ENCODE measurements at regions not wholly inside any gene's neighbourhood (a gene's known extent, or its start where the extent isn't known, plus 50 kb on each side); places are given as distances from the start of the nearest gene placed in this dataset.

DNA sequence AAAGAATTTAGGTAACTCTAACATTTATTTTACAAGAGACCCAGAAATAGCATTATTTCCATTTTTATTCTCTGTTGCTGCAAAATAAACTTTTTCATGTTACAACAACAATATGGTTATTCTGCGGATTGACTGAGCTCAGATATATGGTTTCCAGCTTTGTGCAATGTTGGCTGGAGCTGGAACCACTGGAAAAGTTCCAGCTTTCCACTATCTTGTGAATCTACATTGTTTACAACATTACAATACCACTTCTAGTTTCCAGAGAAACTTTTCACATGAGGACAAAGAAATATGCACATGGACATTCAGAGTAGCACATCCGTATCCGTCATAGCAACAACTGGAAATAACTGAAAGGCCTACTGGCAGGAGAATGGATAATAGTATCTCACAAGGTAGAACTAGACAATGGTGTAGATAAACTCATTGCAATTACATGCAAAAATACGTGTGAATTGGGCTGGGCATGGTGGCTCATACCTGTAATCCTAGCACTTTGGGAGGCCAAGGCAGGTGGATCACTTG, 436.1 kb upstream of the ADAMTS16 start:
- Mint-ChIP-seq H3K9me3 (no peaks in the 10 kb centered on the region), H3K27me3 (ENCODE audit: low read depth) (peaks cover 50% of the 10 kb centered on the region), H3K4me3 (no peak overlapping the region), H3K36me3 (no peaks in the 10 kb centered on the region), H3K27ac (no peak overlapping the region), H3K4me1 (peaks cover 28% of the 10 kb centered on the region)
- no peak for DNase-seq (ENCODE audit: low spot score in 2 of 2, unreplicated experiment in 2 of 2)
- TF ChIP-seq CTCF (IDR thresholded peaks at IDR 0.05; ENCODE audit: unreplicated experiment): no peak

DNA sequence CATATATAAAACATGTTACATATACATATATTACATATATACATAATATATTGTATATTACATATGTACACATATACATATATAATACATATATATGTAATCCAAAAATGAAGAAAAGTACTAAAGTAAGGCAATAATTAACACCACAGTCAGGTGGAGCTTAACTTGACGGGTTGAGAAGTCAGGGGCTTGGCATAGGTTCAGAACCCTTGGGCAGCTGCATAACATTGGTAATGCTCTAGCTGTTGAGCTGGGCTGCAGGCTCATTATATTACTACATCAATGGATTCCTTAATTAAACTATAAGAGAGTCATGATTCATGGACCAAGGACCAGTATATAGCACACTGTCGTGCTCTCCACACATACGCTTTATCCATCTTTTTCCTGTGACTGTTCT, 435.2 kb upstream of the ADAMTS16 start:
- Mint-ChIP-seq H3K27me3 (ENCODE audit: low read depth) (peaks cover 49% of the 10 kb centered on the region), H3K36me3 (no peaks in the 10 kb centered on the region), H3K9me3 (no peaks in the 10 kb centered on the region), H3K4me1 (peaks cover 25% of the 10 kb centered on the region), H3K4me3 (no peak overlapping the region), H3K27ac (no peak overlapping the region)
- no peak for TF ChIP-seq CTCF (IDR thresholded peaks at IDR 0.05; ENCODE audit: unreplicated experiment)
- DNase-seq (ENCODE audit: low spot score in 2 of 2, unreplicated experiment in 2 of 2): no peak

DNA sequence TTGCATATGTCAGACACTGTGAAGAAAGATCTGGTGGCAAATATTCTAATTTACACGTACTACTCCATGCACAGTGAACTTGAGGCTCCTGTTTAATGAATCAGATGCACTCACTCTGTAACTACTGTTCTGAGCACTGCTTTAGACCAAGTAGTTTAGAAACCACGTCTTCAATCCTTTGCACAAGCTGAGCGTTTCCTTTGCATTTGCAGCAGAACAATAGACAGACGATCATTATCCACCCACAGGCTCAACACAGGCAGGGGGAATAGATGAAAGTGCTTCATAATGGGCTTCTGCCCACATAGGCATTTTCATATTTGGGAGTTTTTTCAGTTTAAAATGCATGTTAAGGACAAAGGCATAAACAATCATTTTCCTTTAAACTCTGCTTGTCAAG, 423.3 kb upstream of the ADAMTS16 start:
- no peak overlapping the region for H3K27ac Mint-ChIP-seq
- peaks cover 61% of the 10 kb centered on the region for H3K27me3 Mint-ChIP-seq (ENCODE audit: low read depth)
- TF ChIP-seq CTCF (IDR thresholded peaks at IDR 0.05; ENCODE audit: unreplicated experiment): no peak
- H3K4me3 Mint-ChIP-seq: no peak overlapping the region
- DNase-seq (ENCODE audit: low spot score in 2 of 2, unreplicated experiment in 2 of 2): no peak
- peaks cover 22% of the 10 kb centered on the region for H3K9me3 Mint-ChIP-seq
- H3K36me3 Mint-ChIP-seq: no peaks in the 10 kb centered on the region
- H3K4me1 Mint-ChIP-seq: no peaks in the 10 kb centered on the region

GRCh38 chr5:4717446-4717845, 422.7 kb upstream of the ADAMTS16 start:
- no peak overlapping the region for H3K4me3 Mint-ChIP-seq
- DNase-seq (ENCODE audit: low spot score in 2 of 2, unreplicated experiment in 2 of 2): no peak
- H3K9me3 Mint-ChIP-seq: peaks cover 15% of the 10 kb centered on the region
- TF ChIP-seq CTCF (IDR thresholded peaks at IDR 0.05; ENCODE audit: unreplicated experiment): no peak
- no peak overlapping the region for H3K27ac Mint-ChIP-seq
- H3K36me3 Mint-ChIP-seq: no peaks in the 10 kb centered on the region
- no peaks in the 10 kb centered on the region for H3K4me1 Mint-ChIP-seq
- H3K27me3 Mint-ChIP-seq (ENCODE audit: low read depth): peaks cover 54% of the 10 kb centered on the region

- peaks cover 60% of the 10 kb centered on the region for H3K27me3 Mint-ChIP-seq (ENCODE audit: low read depth)
- H3K36me3 Mint-ChIP-seq: no peaks in the 10 kb centered on the region
- no peak for TF ChIP-seq CTCF (IDR thresholded peaks at IDR 0.05; ENCODE audit: unreplicated experiment)
- no peak for DNase-seq (ENCODE audit: low spot score in 2 of 2, unreplicated experiment in 2 of 2)
- H3K4me3 Mint-ChIP-seq: no peak overlapping the region
- H3K4me1 Mint-ChIP-seq: no peaks in the 10 kb centered on the region
- H3K9me3 Mint-ChIP-seq: peaks cover 4% of the 10 kb centered on the region
- no peak overlapping the region for H3K27ac Mint-ChIP-seq
Observed at GRCh38 chr5:4720831-4721230, 419.3 kb upstream of the ADAMTS16 start.

DNA sequence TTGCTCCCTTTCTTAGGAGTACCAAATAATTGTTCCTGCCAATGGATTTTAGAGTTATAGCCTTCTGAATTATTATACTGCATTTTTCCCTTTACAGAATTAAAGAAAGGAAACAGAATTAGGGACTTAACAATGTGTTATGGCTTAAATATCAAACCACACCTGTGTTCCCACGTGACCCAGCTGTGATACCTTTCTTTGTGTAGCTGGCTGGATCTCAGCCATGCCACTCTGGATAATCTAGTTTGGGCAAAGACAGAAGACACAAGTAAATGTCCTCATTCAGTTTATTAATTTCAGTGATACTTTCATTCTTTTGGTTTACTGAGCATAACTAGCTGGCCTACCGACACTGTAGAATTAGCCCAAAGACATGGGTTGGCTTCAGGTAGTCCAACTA, 417.2 kb upstream of the ADAMTS16 start:
- H3K36me3 Mint-ChIP-seq: no peaks in the 10 kb centered on the region
- H3K4me1 Mint-ChIP-seq: no peaks in the 10 kb centered on the region
- H3K27ac Mint-ChIP-seq: no peak overlapping the region
- no peak for TF ChIP-seq CTCF (IDR thresholded peaks at IDR 0.05; ENCODE audit: unreplicated experiment)
- no peak for DNase-seq (ENCODE audit: low spot score in 2 of 2, unreplicated experiment in 2 of 2)
- H3K9me3 Mint-ChIP-seq: peaks cover 4% of the 10 kb centered on the region
- H3K4me3 Mint-ChIP-seq: no peak overlapping the region
- H3K27me3 Mint-ChIP-seq (ENCODE audit: low read depth): peaks cover 59% of the 10 kb centered on the region
